Neural crest cell (in vitro differentiated cells): ENCODE measurements at regions not wholly inside any gene's neighbourhood (a gene's known extent, or its start where the extent isn't known, plus 50 kb on each side); places are given as distances from the start of the nearest gene placed in this dataset.

Source experiments
- DNase-seq: peaks from one replicate; pipeline ENCODE4 v3.0.0; 2021; ENCODE audit warnings: low read depth, mixed read lengths, low spot score
- H3K27ac Mint-ChIP-seq: one replicate; pipeline ENCODE4 v1.8.0; 2021; ENCODE audit warnings: mild to moderate bottlenecking, mixed read lengths; ENCODE audit not compliant: unreplicated experiment
- H3K27me3 Mint-ChIP-seq: 2 replicates; pipeline ENCODE4 v1.8.0; 2021; ENCODE audit warnings: low read depth, mild to moderate bottlenecking, mixed read lengths
- H3K36me3 Mint-ChIP-seq: 2 replicates; pipeline ENCODE4 v1.8.0; 2021; ENCODE audit warnings: low read depth, mild to moderate bottlenecking, mixed read lengths
- H3K4me1 Mint-ChIP-seq: 2 replicates; pipeline ENCODE4 v1.8.0; 2021; ENCODE audit warnings: mixed read lengths
- H3K4me3 Mint-ChIP-seq: one replicate; pipeline ENCODE4 v1.8.0; 2021; ENCODE audit warnings: mild to moderate bottlenecking, mixed read lengths
- H3K9me3 Mint-ChIP-seq: 2 replicates; pipeline ENCODE4 v1.8.0; 2021; ENCODE audit warnings: mixed read lengths
- TF ChIP-seq, protein P1 (sequence below): fragments of 200-600 bp; sonication (generic); conservative IDR thresholded peaks from 2 replicates; pipeline ENCODE4 v1.5.0; 2021; ENCODE audit warnings: antibody characterized with exemption, mild to moderate bottlenecking

DNA sequence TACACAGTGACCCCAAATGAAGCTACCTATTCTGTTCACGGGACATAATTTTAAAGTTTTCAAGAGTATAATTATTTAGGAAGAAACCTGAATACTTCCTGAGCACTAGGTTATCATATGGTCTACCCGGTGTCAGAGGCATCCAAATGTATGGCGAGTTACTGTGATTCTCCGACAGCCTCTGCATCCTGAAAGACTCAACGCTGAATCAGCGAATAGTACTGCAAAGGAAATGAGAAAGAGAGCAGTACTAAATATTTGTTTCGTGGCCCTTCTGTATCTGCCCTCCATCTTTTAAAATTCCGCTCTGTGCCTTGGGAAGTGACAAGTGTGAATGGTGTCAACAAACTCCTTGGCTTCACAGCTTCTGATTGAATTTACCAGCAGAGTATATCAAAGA is 358.0 kb upstream of the ZEB2 start:
- H3K27ac Mint-ChIP-seq: no peak overlapping the region
- no peak for DNase-seq
- no peaks in the 10 kb centered on the region for H3K36me3 Mint-ChIP-seq
- no peak overlapping the region for H3K4me3 Mint-ChIP-seq
- no peaks in the 10 kb centered on the region for H3K27me3 Mint-ChIP-seq
- H3K9me3 Mint-ChIP-seq: peaks cover 23% of the 10 kb centered on the region
- TF ChIP-seq, protein P1, sequence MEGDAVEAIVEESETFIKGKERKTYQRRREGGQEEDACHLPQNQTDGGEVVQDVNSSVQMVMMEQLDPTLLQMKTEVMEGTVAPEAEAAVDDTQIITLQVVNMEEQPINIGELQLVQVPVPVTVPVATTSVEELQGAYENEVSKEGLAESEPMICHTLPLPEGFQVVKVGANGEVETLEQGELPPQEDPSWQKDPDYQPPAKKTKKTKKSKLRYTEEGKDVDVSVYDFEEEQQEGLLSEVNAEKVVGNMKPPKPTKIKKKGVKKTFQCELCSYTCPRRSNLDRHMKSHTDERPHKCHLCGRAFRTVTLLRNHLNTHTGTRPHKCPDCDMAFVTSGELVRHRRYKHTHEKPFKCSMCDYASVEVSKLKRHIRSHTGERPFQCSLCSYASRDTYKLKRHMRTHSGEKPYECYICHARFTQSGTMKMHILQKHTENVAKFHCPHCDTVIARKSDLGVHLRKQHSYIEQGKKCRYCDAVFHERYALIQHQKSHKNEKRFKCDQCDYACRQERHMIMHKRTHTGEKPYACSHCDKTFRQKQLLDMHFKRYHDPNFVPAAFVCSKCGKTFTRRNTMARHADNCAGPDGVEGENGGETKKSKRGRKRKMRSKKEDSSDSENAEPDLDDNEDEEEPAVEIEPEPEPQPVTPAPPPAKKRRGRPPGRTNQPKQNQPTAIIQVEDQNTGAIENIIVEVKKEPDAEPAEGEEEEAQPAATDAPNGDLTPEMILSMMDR: no peak
- peaks cover 7% of the 10 kb centered on the region for H3K4me1 Mint-ChIP-seq

DNA sequence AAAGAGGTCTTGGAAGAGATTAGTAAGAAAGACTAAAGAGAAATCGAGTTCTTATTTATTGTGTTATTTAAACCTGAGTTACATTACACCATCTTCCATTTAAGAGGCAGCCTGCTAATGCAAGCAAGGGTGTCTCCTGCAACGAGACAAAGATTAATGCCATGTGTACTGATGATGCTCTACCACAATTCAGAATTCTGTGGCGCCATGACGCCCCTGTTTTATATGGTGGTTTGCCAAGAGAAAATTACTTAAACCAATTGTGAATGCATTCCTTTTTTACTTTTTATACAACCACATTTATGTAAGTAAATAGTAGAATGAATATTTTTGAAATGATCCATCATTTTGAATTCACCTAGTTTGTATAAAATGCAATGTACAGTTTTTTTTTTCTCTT is 356.1 kb upstream of the ZEB2 start:
- no peaks in the 10 kb centered on the region for H3K27me3 Mint-ChIP-seq
- no peaks in the 10 kb centered on the region for H3K36me3 Mint-ChIP-seq
- H3K27ac Mint-ChIP-seq: no peak overlapping the region
- H3K4me1 Mint-ChIP-seq: peaks cover 7% of the 10 kb centered on the region
- TF ChIP-seq, protein P1: no peak
- no peak overlapping the region for H3K4me3 Mint-ChIP-seq
- peaks cover 11% of the 10 kb centered on the region for H3K9me3 Mint-ChIP-seq
- DNase-seq: no peak

DNA sequence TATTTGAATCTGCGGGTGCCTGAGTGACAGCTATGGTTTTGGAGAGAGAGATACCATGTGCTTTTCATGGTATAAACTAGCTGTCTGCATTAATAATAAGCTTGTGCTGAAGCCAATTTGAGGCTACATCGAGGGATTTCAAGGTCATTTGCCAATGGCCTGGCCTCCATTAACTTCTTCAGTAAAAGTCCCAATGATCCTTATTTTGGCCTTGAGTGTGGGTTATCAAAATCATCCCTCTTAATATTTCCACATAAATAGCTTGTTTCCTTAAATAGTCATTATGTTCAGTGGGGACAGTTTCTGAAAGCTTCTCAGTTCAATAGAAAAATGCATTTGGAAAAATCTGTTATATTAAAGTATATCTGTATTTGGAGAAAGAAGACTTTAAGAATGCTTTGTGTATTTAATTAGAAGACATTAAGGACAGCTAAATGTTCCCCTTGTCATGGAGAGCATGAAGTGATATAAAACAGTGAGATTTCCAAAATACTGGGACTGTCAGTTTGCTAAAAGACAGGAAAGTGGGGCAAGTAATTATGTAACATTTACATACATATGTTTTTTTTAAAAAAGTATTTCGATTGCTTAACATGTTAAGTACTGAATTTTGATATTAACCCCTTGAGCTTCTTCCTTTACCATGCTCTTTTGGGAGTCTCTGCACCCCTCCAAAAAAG is 355.5 kb upstream of the ZEB2 start:
- TF ChIP-seq, protein P1: no peak
- H3K4me3 Mint-ChIP-seq: no peak overlapping the region
- H3K27me3 Mint-ChIP-seq: no peaks in the 10 kb centered on the region
- peaks cover 7% of the 10 kb centered on the region for H3K4me1 Mint-ChIP-seq
- H3K27ac Mint-ChIP-seq: no peak overlapping the region
- no peaks in the 10 kb centered on the region for H3K36me3 Mint-ChIP-seq
- peaks cover 10% of the 10 kb centered on the region for H3K9me3 Mint-ChIP-seq
- no peak for DNase-seq

DNA sequence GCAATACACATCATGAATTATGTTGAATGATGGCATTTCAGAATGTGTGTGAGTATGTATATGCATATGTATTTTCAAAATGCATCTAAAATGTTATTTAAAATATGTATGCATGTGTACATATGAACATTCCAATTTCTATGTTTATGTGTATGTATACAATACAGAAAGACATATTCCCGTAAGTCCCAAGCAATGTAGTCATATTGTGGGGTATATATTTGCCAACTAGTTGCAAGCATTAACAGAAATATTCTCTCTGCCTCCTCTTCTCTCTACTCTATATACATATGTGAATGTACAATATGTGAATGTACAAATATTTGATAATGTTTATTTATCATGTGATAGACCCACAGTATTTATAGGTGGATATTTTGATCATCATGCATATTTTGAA is 345.8 kb upstream of the ZEB2 start:
- Mint-ChIP-seq H3K4me1 (no peaks in the 10 kb centered on the region), H3K4me3 (no peak overlapping the region), H3K9me3 (no peaks in the 10 kb centered on the region), H3K36me3 (no peaks in the 10 kb centered on the region), H3K27ac (no peak overlapping the region), H3K27me3 (no peaks in the 10 kb centered on the region)
- TF ChIP-seq, protein P1: no peak
- no peak for DNase-seq

DNA sequence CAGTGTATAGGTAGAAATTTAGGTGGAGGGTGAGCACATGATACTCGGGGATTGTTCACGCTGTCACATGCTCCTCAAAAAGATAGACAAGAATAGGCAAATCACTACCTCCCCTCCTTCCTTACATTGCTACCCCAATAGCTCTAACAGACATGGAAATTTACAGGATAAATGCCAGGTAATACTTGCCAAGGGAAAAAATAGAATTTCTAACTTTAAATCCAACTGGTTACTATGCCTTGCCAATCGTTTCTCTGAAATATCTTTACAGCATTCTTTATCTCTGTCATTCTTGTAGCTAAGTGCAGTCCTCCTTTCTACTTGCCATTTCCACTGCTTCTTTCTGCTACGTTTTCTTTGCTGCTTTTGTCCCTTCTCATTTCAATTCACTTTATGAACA is 339.8 kb upstream of the ZEB2 start:
- Mint-ChIP-seq H3K4me1 (peaks cover 6% of the 10 kb centered on the region), H3K27me3 (no peaks in the 10 kb centered on the region), H3K36me3 (peaks cover 2% of the 10 kb centered on the region), H3K4me3 (no peak overlapping the region), H3K27ac (no peak overlapping the region), H3K9me3 (no peaks in the 10 kb centered on the region)
- TF ChIP-seq, protein P1: no peak
- no peak for DNase-seq
